B cell (primary cell): ENCODE measurements at regions not wholly inside any gene's neighbourhood (a gene's known extent, or its start where the extent isn't known, plus 50 kb on each side); places are given as distances from the start of the nearest gene placed in this dataset.

Experiments used
- ATAC-seq: fragments of 200-7000 bp; cut with Tn5 transposase; one replicate; pipeline ENCODE4 v1.10.0; 2021; ENCODE audit warnings: low read depth, mild to moderate bottlenecking, moderate number of reproducible peaks, moderate library complexity
- CTCF ChIA-PET: fragments of 350-600 bp; sonication (Branson Sonifier 250); formaldehyde crosslinking; loops from one replicate; lab custom pipeline; 2021; ENCODE audit warnings: antibody characterized with exemption, inconsistent platforms; lab: Charles Lee
- POLR2A ChIA-PET: fragments of 350-600 bp; sonication (Branson Sonifier 250); formaldehyde crosslinking; loops from one replicate; lab custom pipeline; 2021; ENCODE audit warnings: antibody characterized with exemption; lab: Charles Lee
- DNase-seq: peaks from one replicate; pipeline ENCODE4 v3.0.0; 2013
- H2AFZ ChIP-seq: 2 replicates; pipeline ENCODE4 v1.6.1; 2012; ENCODE audit warnings: mild to moderate bottlenecking, low read depth, low read length; ENCODE audit not compliant: insufficient read depth, poor library complexity, severe bottlenecking
- H3K27ac ChIP-seq, 2 donors: 1 replicate in 1 of 2; 2 replicates in 1 of 2; pipeline ENCODE4 v1.5.1; 2012 to 2013; ENCODE audit warnings: low read length in 2 of 2, mild to moderate bottlenecking in 2 of 2, moderate library complexity in 1 of 2
- H3K27me3 ChIP-seq, 4 experiments: fragments of 200-600 bp in 1 of 4; sonication (generic) in 1 of 4; replicated peaks in 1 of 4; 1 replicate in 2 of 4; 2 replicates in 2 of 4; pipeline versions ENCODE4 v1.6.1 to v1.7.0; 2013 to 2016; ENCODE audit warnings: low read length in 3 of 4, mild to moderate bottlenecking in 2 of 4, mixed read lengths in 1 of 4, moderate library complexity in 1 of 4; ENCODE audit not compliant: insufficient read depth in 4 of 4, control insufficient read depth in 3 of 4; ENCODE audit errors: control extremely low read depth in 1 of 4
- H3K36me3 ChIP-seq, 2 experiments: replicated peaks in 1 of 2; 1 replicate in 1 of 2; 2 replicates in 1 of 2; pipeline versions ENCODE4 v1.6.1 to v1.7.1; 2013; ENCODE audit warnings: low read length in 1 of 2; ENCODE audit not compliant: insufficient read depth in 2 of 2, control insufficient read depth in 1 of 2; ENCODE audit errors: control extremely low read depth in 1 of 2, extremely low read depth in 1 of 2
- H3K4me1 ChIP-seq, 2 donors: fragments of 200-600 bp in 1 of 2; sonication (generic) in 1 of 2; 1 replicate in 1 of 2; 2 replicates in 1 of 2; pipeline versions ENCODE4 v1.5.1 to v1.6.1; 2013 to 2017; ENCODE audit warnings: low read length in 2 of 2; ENCODE audit not compliant: control insufficient read depth in 2 of 2, insufficient read depth in 2 of 2
- H3K4me2 ChIP-seq: replicated peaks from 2 replicates; pipeline ENCODE3; 2012; ENCODE audit warnings: mild to moderate bottlenecking, low read depth, low read length; ENCODE audit not compliant: poor library complexity, severe bottlenecking
- H3K4me3 ChIP-seq, 5 experiments: fragments of 200-600 bp in 1 of 5; sonication (generic) in 1 of 5; 1 replicate in 3 of 5; 2 replicates in 2 of 5; pipeline versions ENCODE4 v1.5.1 to v1.7.0; 2011 to 2016; ENCODE audit warnings: low read length in 4 of 5, mild to moderate bottlenecking in 4 of 5, low read depth in 2 of 5, control low read depth in 1 of 5, moderate library complexity in 1 of 5; ENCODE audit not compliant: insufficient read depth in 1 of 5; ENCODE audit errors: control extremely low read depth in 1 of 5, extremely low read depth in 1 of 5
- H3K79me2 ChIP-seq: fragments of 200-600 bp; sonication (generic); one replicate; pipeline ENCODE4 v1.6.0; 2016; ENCODE audit warnings: low read length; ENCODE audit not compliant: control insufficient read depth, insufficient read depth
- H3K9ac ChIP-seq: fragments of 200-600 bp; sonication (generic); 2 replicates; pipeline ENCODE4 v1.6.1; 2017; ENCODE audit warnings: mild to moderate bottlenecking, low read length, moderate library complexity
- H3K9me3 ChIP-seq, 3 donors: one replicate each; pipeline versions ENCODE4 v1.6.1 to v1.7.1; 2013; ENCODE audit warnings: low read length in 2 of 3; ENCODE audit not compliant: control insufficient read depth in 2 of 3, insufficient read depth in 1 of 3; ENCODE audit errors: control extremely low read depth in 1 of 3
- H4K20me1 ChIP-seq: 2 replicates; pipeline ENCODE4 v1.6.0; 2012; ENCODE audit warnings: mild to moderate bottlenecking, low read length; ENCODE audit not compliant: insufficient read depth, control insufficient read depth, poor library complexity, severe bottlenecking
- H3K27ac Mint-ChIP-seq: one replicate; pipeline ENCODE4 v1.8.0; 2021; ENCODE audit warnings: mixed read lengths
- H3K27me3 Mint-ChIP-seq: one replicate; pipeline ENCODE4 v1.8.0; 2021; ENCODE audit warnings: mixed read lengths
- H3K4me1 Mint-ChIP-seq: one replicate; pipeline ENCODE4 v1.8.0; 2021; ENCODE audit warnings: mixed read lengths
- H3K4me3 Mint-ChIP-seq: one replicate; pipeline ENCODE4 v1.8.0; 2021; ENCODE audit warnings: mixed read lengths
- H3K9me3 Mint-ChIP-seq: one replicate; pipeline ENCODE4 v1.8.0; 2022; ENCODE audit warnings: mixed read lengths; ENCODE audit not compliant: insufficient read depth
- EZH2 ChIP-seq: IDR thresholded peaks from 2 replicates; pipeline ENCODE4 v1.6.1; 2012; ENCODE audit warnings: borderline replicate concordance, low read depth, mild to moderate bottlenecking, moderate library complexity, low read length; ENCODE audit not compliant: insufficient read depth, poor library complexity, severe bottlenecking
- WGBS: methylation state at CpG from one replicate; pipeline ENCODE4 v1.1.5; 2013; ENCODE audit warnings: missing lambda C conversion rate; ENCODE audit not compliant: insufficient coverage; 5-methylcytosine and 5-hydroxymethylcytosine counted together
- intact Hi-C: fragments of 100-400 bp; cut with micrococcal nuclease; formaldehyde crosslinking; loops from one replicate; pipeline ENCODE4 v1.10.0; 2022
- TF ChIP-seq, protein P1 (sequence below): fragments of 200-600 bp; IDR thresholded peaks from one replicate; pipeline ENCODE4 v1.8.0; 2022; ENCODE audit warnings: antibody characterized with exemption, mild to moderate bottlenecking

DNA sequence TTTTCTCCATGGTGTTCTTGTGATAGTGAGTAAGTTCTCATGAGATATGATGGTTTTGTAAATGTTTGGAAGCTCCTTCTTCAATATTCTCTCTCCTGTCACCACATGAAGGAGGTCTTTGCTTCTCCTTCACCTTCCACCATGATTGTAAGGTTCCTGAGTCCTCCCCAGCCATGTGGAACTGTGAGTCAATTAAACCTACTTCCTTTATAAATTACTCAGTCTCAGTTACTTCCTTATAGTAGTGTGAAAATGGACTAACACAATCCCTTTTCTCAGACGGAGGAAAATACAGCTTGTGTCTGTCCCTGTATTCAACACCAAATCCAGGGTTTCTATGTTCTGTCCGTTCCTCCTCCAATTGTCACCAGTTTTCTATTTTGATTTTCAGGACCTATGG lies 181.0 kb downstream of the ALDH8A1 start:
- no peak overlapping the region for H3K4me2 ChIP-seq
- H3K9me3 ChIP-seq: no peaks in the 10 kb centered on the region
- Mint-ChIP-seq H3K27ac (no peak overlapping the region), H3K4me3 (no peak overlapping the region), H3K4me1 (no peaks in the 10 kb centered on the region), H3K27me3 (peaks cover 17% of the 10 kb centered on the region), H3K9me3 (no peaks in the 10 kb centered on the region)
- no peaks in the 10 kb centered on the region for H3K27me3 ChIP-seq
- H3K36me3 ChIP-seq: no peaks in the 10 kb centered on the region
- no peak overlapping the region for H3K9ac ChIP-seq
- intact Hi-C loops: no loop called here
- no CpG with 5 or more reads among the region's 2 CpGs for WGBS
- no peaks in the 10 kb centered on the region for H4K20me1 ChIP-seq
- no peak for TF ChIP-seq EZH2
- TF ChIP-seq, protein P1, sequence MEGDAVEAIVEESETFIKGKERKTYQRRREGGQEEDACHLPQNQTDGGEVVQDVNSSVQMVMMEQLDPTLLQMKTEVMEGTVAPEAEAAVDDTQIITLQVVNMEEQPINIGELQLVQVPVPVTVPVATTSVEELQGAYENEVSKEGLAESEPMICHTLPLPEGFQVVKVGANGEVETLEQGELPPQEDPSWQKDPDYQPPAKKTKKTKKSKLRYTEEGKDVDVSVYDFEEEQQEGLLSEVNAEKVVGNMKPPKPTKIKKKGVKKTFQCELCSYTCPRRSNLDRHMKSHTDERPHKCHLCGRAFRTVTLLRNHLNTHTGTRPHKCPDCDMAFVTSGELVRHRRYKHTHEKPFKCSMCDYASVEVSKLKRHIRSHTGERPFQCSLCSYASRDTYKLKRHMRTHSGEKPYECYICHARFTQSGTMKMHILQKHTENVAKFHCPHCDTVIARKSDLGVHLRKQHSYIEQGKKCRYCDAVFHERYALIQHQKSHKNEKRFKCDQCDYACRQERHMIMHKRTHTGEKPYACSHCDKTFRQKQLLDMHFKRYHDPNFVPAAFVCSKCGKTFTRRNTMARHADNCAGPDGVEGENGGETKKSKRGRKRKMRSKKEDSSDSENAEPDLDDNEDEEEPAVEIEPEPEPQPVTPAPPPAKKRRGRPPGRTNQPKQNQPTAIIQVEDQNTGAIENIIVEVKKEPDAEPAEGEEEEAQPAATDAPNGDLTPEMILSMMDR: no peak
- CTCF ChIA-PET: no interaction called here
- ATAC-seq (no peak), DNase-seq (no peak)
- H3K79me2 ChIP-seq: no peaks in the 10 kb centered on the region
- no peak overlapping the region for H2AFZ ChIP-seq
- no peak overlapping the region for H3K4me3 ChIP-seq
- POLR2A ChIA-PET: no interaction called here
- H3K4me1 ChIP-seq: no peaks in the 10 kb centered on the region
- H3K27ac ChIP-seq: no peak overlapping the region

DNA sequence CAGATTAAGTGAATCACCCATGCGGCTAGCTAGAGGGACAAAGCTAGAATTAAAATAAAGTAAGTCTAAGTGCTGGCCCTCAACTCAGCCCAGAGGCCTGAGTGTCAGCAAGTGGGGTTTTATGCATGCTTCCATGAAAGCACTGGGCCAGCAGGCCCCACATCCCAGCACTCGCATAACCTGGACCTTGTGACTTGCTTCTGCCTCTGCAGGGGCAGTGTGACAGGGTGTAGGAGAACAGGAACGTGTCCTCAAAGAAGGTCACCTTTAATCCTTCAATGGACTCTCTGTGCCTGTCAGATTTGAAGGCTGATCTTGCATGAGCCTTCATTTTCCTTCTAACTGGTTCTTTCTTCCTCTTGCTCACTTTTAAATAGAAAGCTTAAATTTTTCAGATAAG lies 183.4 kb downstream of the ALDH8A1 start:
- no peak for ATAC-seq
- POLR2A ChIA-PET: no interaction called here
- DNase-seq: no peak

More for the DNA sequence above, 183.4 kb downstream of the ALDH8A1 start:
- H3K9ac ChIP-seq: no peak overlapping the region
- H3K4me1 ChIP-seq: no peaks in the 10 kb centered on the region
- no peak overlapping the region for H3K4me3 ChIP-seq
- H3K4me2 ChIP-seq: no peak overlapping the region
- H3K4me1 Mint-ChIP-seq: no peaks in the 10 kb centered on the region
- H2AFZ ChIP-seq: no peak overlapping the region
- no peaks in the 10 kb centered on the region for H4K20me1 ChIP-seq
- no peaks in the 10 kb centered on the region for H3K9me3 ChIP-seq
- H3K27me3 Mint-ChIP-seq: peaks cover 23% of the 10 kb centered on the region
- 93% methylated on average over 2 of the region's 3 CpGs for WGBS
- no peak overlapping the region for H3K4me3 Mint-ChIP-seq
- H3K27ac Mint-ChIP-seq: no peak overlapping the region
- H3K27ac ChIP-seq: no peak overlapping the region
- no peaks in the 10 kb centered on the region for H3K36me3 ChIP-seq
- H3K27me3 ChIP-seq: no peaks in the 10 kb centered on the region
- no peaks in the 10 kb centered on the region for H3K79me2 ChIP-seq
- TF ChIP-seq, protein P1: no peak
- no peak for TF ChIP-seq EZH2
- no peaks in the 10 kb centered on the region for H3K9me3 Mint-ChIP-seq
- intact Hi-C loops: no loop called here
- CTCF ChIA-PET: no interaction called here
